ENCODE measurements at regions not wholly inside any gene's neighbourhood (a gene's known extent, or its start where the extent isn't known, plus 50 kb on each side); places are given as distances from the start of the nearest gene placed in this dataset.

DNA sequence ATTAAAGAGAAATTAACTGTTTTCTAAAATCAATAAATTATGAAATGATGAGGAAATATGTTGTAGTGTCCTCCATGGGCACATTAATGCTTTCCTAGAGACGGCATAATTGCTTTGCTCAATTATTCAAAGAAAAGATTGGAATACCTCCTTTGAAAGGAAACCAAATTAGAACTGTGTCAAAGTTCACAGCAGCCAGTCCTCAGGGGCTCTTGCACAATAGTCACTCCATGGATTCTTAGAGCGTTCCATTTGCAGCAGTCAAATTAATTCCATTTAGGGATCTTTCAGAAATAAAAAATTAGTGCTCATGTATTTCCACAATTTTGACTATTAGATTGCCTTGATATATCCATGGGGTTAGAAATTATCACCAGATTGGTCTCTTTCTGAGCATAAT is 841.6 kb upstream of the DPPA4 start:
- Histone ChIP-seq H3K4me3 (no peak overlapping the region), H3K27me3 (no peaks in the 10 kb centered on the region), H3K36me3 (no peaks in the 10 kb centered on the region), H3K4me1 (no peaks in the 10 kb centered on the region), H3K9me3 (no peaks in the 10 kb centered on the region), H3K27ac (no peak overlapping the region)
- ATAC-seq, result no peak
- intact Hi-C loops (cut with DNase I), result no loop called here
- DNase-seq, result no peak
- no peak for TF ChIP-seq CTCF (IDR thresholded peaks at IDR 0.05)

DNA sequence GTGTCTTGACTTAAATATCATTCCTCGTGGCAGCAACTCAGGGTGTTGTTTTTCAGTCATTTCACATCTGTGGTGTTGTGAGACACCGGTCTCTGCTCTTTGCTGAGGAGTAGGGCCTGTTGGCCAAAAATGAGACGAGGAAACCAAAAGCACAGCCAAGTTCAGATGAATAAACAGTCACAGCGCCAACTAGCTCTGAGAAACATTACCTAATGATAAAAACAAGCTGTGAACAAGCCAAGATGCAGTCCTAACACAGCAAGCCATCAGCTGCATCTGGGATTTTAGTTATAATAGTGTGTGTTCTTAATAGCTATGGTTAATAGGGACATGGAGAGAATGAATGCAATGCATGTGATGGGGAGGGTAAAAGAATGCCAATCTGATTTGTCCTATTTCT is 843.4 kb upstream of the DPPA4 start:
- Histone ChIP-seq H3K9me3 (no peaks in the 10 kb centered on the region), H3K4me3 (no peak overlapping the region), H3K27me3 (no peaks in the 10 kb centered on the region), H3K27ac (no peak overlapping the region), H3K36me3 (no peaks in the 10 kb centered on the region), H3K4me1 (no peaks in the 10 kb centered on the region)
- no peak for ATAC-seq
- DNase-seq, result no peak
- TF ChIP-seq CTCF (IDR thresholded peaks at IDR 0.05), result no peak
- intact Hi-C loops (cut with DNase I), result no loop called here

- H3K27ac ChIP-seq, result no peak overlapping the region
- DNase-seq, result no peak
- intact Hi-C loops (cut with DNase I), result no loop called here
Measured at GRCh38 chr3:110181226-110181625, 843.9 kb upstream of the DPPA4 start.

DNA sequence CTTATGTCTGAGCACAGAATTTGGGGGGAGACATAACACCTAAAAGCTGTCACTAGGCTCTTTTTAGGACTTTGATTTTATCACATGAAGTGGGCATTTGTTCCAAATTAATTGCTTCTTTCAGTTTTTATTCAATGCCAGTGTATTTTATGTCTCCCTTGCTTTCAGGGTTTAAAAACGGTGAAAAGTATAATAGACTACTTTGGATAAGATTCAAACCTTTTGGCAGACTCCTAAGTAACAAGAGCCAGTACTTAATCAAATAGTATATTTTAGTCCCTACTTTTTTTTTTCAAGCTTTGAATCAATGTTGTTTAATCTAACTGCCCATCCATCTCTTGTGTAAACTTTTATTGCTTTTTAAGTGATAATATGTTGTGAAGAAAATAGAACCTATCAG is 847.2 kb upstream of the DPPA4 start:
- intact Hi-C loops (cut with DNase I), result no loop called here
- no peak for TF ChIP-seq CTCF (IDR thresholded peaks at IDR 0.05)
- H3K4me3 ChIP-seq, result no peak overlapping the region

More at GRCh38 chr3:110181226-110181625, 843.9 kb upstream of the DPPA4 start:
- Histone ChIP-seq H3K36me3 (no peaks in the 10 kb centered on the region), H3K4me3 (no peak overlapping the region), H3K27me3 (no peaks in the 10 kb centered on the region), H3K4me1 (no peaks in the 10 kb centered on the region), H3K9me3 (no peaks in the 10 kb centered on the region)
- ATAC-seq, result no peak
- TF ChIP-seq CTCF (IDR thresholded peaks at IDR 0.05), result no peak

DNA sequence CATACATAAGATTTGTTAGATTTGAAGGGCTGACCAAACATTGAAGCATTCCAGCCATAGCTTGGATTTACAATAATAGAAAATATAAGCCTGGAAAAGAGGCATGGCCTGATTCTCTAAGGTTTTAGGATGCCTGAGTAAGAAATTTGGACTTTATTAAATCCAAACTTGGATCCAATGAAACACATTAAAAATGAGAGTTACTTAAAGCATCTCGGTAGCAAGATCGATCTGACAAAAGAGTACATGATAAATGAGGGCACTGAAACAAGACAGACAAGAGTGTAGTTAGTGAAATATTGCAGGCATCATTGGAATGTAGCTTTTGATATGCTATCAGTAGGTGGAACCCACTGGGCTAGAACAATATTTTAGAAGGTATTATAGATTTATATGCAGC is 855.7 kb upstream of the DPPA4 start:
- Histone ChIP-seq H3K36me3 (no peaks in the 10 kb centered on the region), H3K4me3 (no peak overlapping the region), H3K4me1 (no peaks in the 10 kb centered on the region), H3K27me3 (no peaks in the 10 kb centered on the region), H3K27ac (no peak overlapping the region), H3K9me3 (no peaks in the 10 kb centered on the region)
- no peak for ATAC-seq
- no peak for DNase-seq
- TF ChIP-seq CTCF (IDR thresholded peaks at IDR 0.05), result no peak
- intact Hi-C loops (cut with DNase I), result no loop called here

More for the DNA sequence above, 847.2 kb upstream of the DPPA4 start:
- Histone ChIP-seq H3K4me1 (no peaks in the 10 kb centered on the region), H3K27me3 (no peaks in the 10 kb centered on the region), H3K9me3 (no peaks in the 10 kb centered on the region), H3K27ac (no peak overlapping the region), H3K36me3 (no peaks in the 10 kb centered on the region)
- DNase-seq, result no peak
- no peak for ATAC-seq

All from upper lobe of right lung (tissue), 1 donor.